ENCODE measurements at regions not wholly inside any gene's neighbourhood (a gene's known extent, or its start where the extent isn't known, plus 50 kb on each side); places are given as distances from the start of the nearest gene placed in this dataset.
"Not testable (repeated sequence)": the region's sequence is repeated elsewhere in the genome, so short reads cannot be mapped to it uniquely, and the experiment has no call there.

GRCh38 chr3:82637574-82637973, 876.1 kb upstream of the GBE1 start:
- no peak for TF ChIP-seq CTCF (IDR thresholded peaks at IDR 0.05; ENCODE audit: borderline replicate concordance, insufficient read depth, low read depth, low read length)
- H3K4me3 ChIP-seq (ENCODE audit: low read depth, low read length), result no peak overlapping the region

GRCh38 chr3:82636177-82636576, 874.7 kb upstream of the GBE1 start:
- no peak for TF ChIP-seq CTCF (IDR thresholded peaks at IDR 0.05; ENCODE audit: borderline replicate concordance, insufficient read depth, low read depth, low read length)
- H3K4me3 ChIP-seq (ENCODE audit: low read depth, low read length), result no peak overlapping the region

GRCh38 chr3:82633319-82633718, 871.9 kb upstream of the GBE1 start:
- no peak for TF ChIP-seq CTCF (IDR thresholded peaks at IDR 0.05; ENCODE audit: borderline replicate concordance, insufficient read depth, low read depth, low read length)
- no peak overlapping the region for H3K4me3 ChIP-seq (ENCODE audit: low read depth, low read length)

- no peak for TF ChIP-seq CTCF (IDR thresholded peaks at IDR 0.05; ENCODE audit: borderline replicate concordance, insufficient read depth, low read depth, low read length)
- H3K4me3 ChIP-seq (ENCODE audit: low read depth, low read length), result no peak overlapping the region
Observed at GRCh38 chr3:82629937-82630336, 868.5 kb upstream of the GBE1 start.

GRCh38 chr3:82628385-82629014, 867.1 kb upstream of the GBE1 start:
- H3K4me3 ChIP-seq (ENCODE audit: low read depth, low read length), result no peak overlapping the region
- no peak for TF ChIP-seq CTCF (IDR thresholded peaks at IDR 0.05; ENCODE audit: borderline replicate concordance, insufficient read depth, low read depth, low read length)

GRCh38 chr3:82627733-82628132, 866.3 kb upstream of the GBE1 start:
- no peak overlapping the region for H3K4me3 ChIP-seq (ENCODE audit: low read depth, low read length)
- TF ChIP-seq CTCF (IDR thresholded peaks at IDR 0.05; ENCODE audit: borderline replicate concordance, insufficient read depth, low read depth, low read length), result no peak

GRCh38 chr3:82620744-82621143, 859.3 kb upstream of the GBE1 start:
- H3K4me3 ChIP-seq (ENCODE audit: low read depth, low read length), result not testable (repeated sequence)

GRCh38 chr3:82618594-82618993, 857.1 kb upstream of the GBE1 start:
- no peak for TF ChIP-seq CTCF (IDR thresholded peaks at IDR 0.05; ENCODE audit: borderline replicate concordance, insufficient read depth, low read depth, low read length)
- H3K4me3 ChIP-seq (ENCODE audit: low read depth, low read length), result no peak overlapping the region

All from GM12875 (cell line).